ENCODE measurements at regions not wholly inside any gene's neighbourhood (a gene's known extent, or its start where the extent isn't known, plus 50 kb on each side); places are given as distances from the start of the nearest gene placed in this dataset.

GRCh38 chr4:178192611-178193010 lies 750.4 kb upstream of the AGA start:
- Histone ChIP-seq H3K9ac (ENCODE audit: low read depth, low read length) (no peak overlapping the region), H3K79me2 (ENCODE audit: insufficient read depth, low read length) (no peaks in the 10 kb centered on the region)
- ATAC-seq (ENCODE audit: insufficient read depth, low read depth), result no peak

GRCh38 chr4:178196751-178197374 lies 754.6 kb upstream of the AGA start:
- H3K27me3 ChIP-seq (ENCODE audit: insufficient read depth, low read length, poor library complexity), result no peaks in the 10 kb centered on the region
- no peak overlapping the region for H2AFZ ChIP-seq (ENCODE audit: low read depth, low read length)
- ATAC-seq (ENCODE audit: insufficient read depth, low read depth), result no peak
- no peaks in the 10 kb centered on the region for H3K9me3 ChIP-seq (ENCODE audit: insufficient read depth, low read length, severe bottlenecking)
- H3K4me1 ChIP-seq (ENCODE audit: insufficient read depth, low read length), result no peaks in the 10 kb centered on the region
- no peak overlapping the region for H3K27ac ChIP-seq (ENCODE audit: low read length)
- H3K4me3 ChIP-seq (ENCODE audit: low read depth in 1 of 2, low read length in 2 of 2), result no peak overlapping the region
- no peaks in the 10 kb centered on the region for H3K79me2 ChIP-seq (ENCODE audit: insufficient read depth, low read length)
- H3K4me2 ChIP-seq (ENCODE audit: insufficient read depth, low read length), result no peak overlapping the region
- H3K36me3 ChIP-seq (ENCODE audit: insufficient read depth, low read length), result no peaks in the 10 kb centered on the region
- no peaks in the 10 kb centered on the region for H4K20me1 ChIP-seq (ENCODE audit: insufficient read depth, low read length)
- H3K9ac ChIP-seq (ENCODE audit: low read depth, low read length), result no peak overlapping the region
- no peak for DNase-seq
- TF ChIP-seq CTCF (IDR thresholded peaks at IDR 0.05; ENCODE audit: borderline replicate concordance, extremely low read depth, low read length, poor library complexity, severe bottlenecking) (no peak), EZH2 (IDR thresholded peaks at IDR 0.05; ENCODE audit: borderline replicate concordance, low read depth, low read length, severe bottlenecking) (no peak)

More at GRCh38 chr4:178192611-178193010, 750.4 kb upstream of the AGA start:
- Histone ChIP-seq H3K4me1 (ENCODE audit: insufficient read depth, low read length) (no peaks in the 10 kb centered on the region), H3K27me3 (ENCODE audit: insufficient read depth, low read length, poor library complexity) (no peaks in the 10 kb centered on the region), H3K4me3 (ENCODE audit: low read depth in 1 of 2, low read length in 2 of 2) (no peak overlapping the region), H4K20me1 (ENCODE audit: insufficient read depth, low read length) (no peaks in the 10 kb centered on the region), H3K27ac (ENCODE audit: low read length) (no peak overlapping the region), H3K4me2 (ENCODE audit: insufficient read depth, low read length) (no peak overlapping the region), H3K36me3 (ENCODE audit: insufficient read depth, low read length) (no peaks in the 10 kb centered on the region), H2AFZ (ENCODE audit: low read depth, low read length) (no peak overlapping the region), H3K9me3 (ENCODE audit: insufficient read depth, low read length, severe bottlenecking) (no peaks in the 10 kb centered on the region)
- no peak for DNase-seq
- TF ChIP-seq CTCF (IDR thresholded peaks at IDR 0.05; ENCODE audit: borderline replicate concordance, extremely low read depth, low read length, poor library complexity, severe bottlenecking), result no peak
- no peak for TF ChIP-seq EZH2 (IDR thresholded peaks at IDR 0.05; ENCODE audit: borderline replicate concordance, low read depth, low read length, severe bottlenecking)

- Histone ChIP-seq H3K36me3 (ENCODE audit: insufficient read depth, low read length) (no peaks in the 10 kb centered on the region), H3K4me1 (ENCODE audit: insufficient read depth, low read length) (no peaks in the 10 kb centered on the region), H2AFZ (ENCODE audit: low read depth, low read length) (no peak overlapping the region), H3K27ac (ENCODE audit: low read length) (no peak overlapping the region), H3K4me3 (ENCODE audit: low read depth in 1 of 2, low read length in 2 of 2) (no peak overlapping the region), H3K27me3 (ENCODE audit: insufficient read depth, low read length, poor library complexity) (no peaks in the 10 kb centered on the region), H4K20me1 (ENCODE audit: insufficient read depth, low read length) (no peaks in the 10 kb centered on the region), H3K9me3 (ENCODE audit: insufficient read depth, low read length, severe bottlenecking) (no peaks in the 10 kb centered on the region), H3K9ac (ENCODE audit: low read depth, low read length) (no peak overlapping the region), H3K4me2 (ENCODE audit: insufficient read depth, low read length) (no peak overlapping the region), H3K79me2 (ENCODE audit: insufficient read depth, low read length) (no peaks in the 10 kb centered on the region)
- no peak for ATAC-seq (ENCODE audit: insufficient read depth, low read depth)
- TF ChIP-seq CTCF (IDR thresholded peaks at IDR 0.05; ENCODE audit: borderline replicate concordance, extremely low read depth, low read length, poor library complexity, severe bottlenecking), result no peak
- no peak for DNase-seq
Measured at GRCh38 chr4:178198691-178199090, 756.5 kb upstream of the AGA start.

- H3K9me3 ChIP-seq (ENCODE audit: insufficient read depth, low read length, severe bottlenecking), result no peaks in the 10 kb centered on the region
- H3K4me2 ChIP-seq (ENCODE audit: insufficient read depth, low read length), result no peak overlapping the region
- no peak for TF ChIP-seq CTCF (IDR thresholded peaks at IDR 0.05; ENCODE audit: borderline replicate concordance, extremely low read depth, low read length, poor library complexity, severe bottlenecking)
- TF ChIP-seq EZH2 (IDR thresholded peaks at IDR 0.05; ENCODE audit: borderline replicate concordance, low read depth, low read length, severe bottlenecking), result no peak
- H3K9ac ChIP-seq (ENCODE audit: low read depth, low read length), result no peak overlapping the region
- no peaks in the 10 kb centered on the region for H4K20me1 ChIP-seq (ENCODE audit: insufficient read depth, low read length)
- H3K4me3 ChIP-seq (ENCODE audit: low read depth in 1 of 2, low read length in 2 of 2), result no peak overlapping the region
- H3K27ac ChIP-seq (ENCODE audit: low read length), result no peak overlapping the region
- no peaks in the 10 kb centered on the region for H3K36me3 ChIP-seq (ENCODE audit: insufficient read depth, low read length)
- H2AFZ ChIP-seq (ENCODE audit: low read depth, low read length), result no peak overlapping the region
- ATAC-seq (ENCODE audit: insufficient read depth, low read depth) (no peak), DNase-seq (no peak)
- no peaks in the 10 kb centered on the region for H3K79me2 ChIP-seq (ENCODE audit: insufficient read depth, low read length)
- H3K4me1 ChIP-seq (ENCODE audit: insufficient read depth, low read length), result no peaks in the 10 kb centered on the region
- H3K27me3 ChIP-seq (ENCODE audit: insufficient read depth, low read length, poor library complexity), result no peaks in the 10 kb centered on the region
Measured at GRCh38 chr4:178202422-178202821, 760.2 kb upstream of the AGA start.
